Body of pancreas (tissue), 4 donors: ENCODE measurements at regions not wholly inside any gene's neighbourhood (a gene's known extent, or its start where the extent isn't known, plus 50 kb on each side); places are given as distances from the start of the nearest gene placed in this dataset.
A peak's percentile ranks its signal among the peaks of the same experiment; 100 is the strongest.

ENCODE experiments used
- ATAC-seq: fragments of 150-250 bp; one replicate; pipeline ENCODE4 v1.9.1; 2016
- DNase-seq, 4 donors: peaks; one replicate each; pipeline ENCODE4 v3.0.0-alpha.2; 2019
- H3K27ac ChIP-seq, 4 donors: fragments of 200-600 bp; sonication (generic); 1 replicate in 3 of 4; 2 replicates in 1 of 4; pipeline versions ENCODE4 v1.5.1 to v1.6.1; 2016 to 2019; ENCODE audit warnings: mild to moderate bottlenecking in 1 of 4, mixed read lengths in 1 of 4, moderate library complexity in 1 of 4
- H3K27me3 ChIP-seq, 2 donors: fragments of 200-600 bp; sonication (generic); one replicate each; pipeline ENCODE4 v1.6.0; 2016; ENCODE audit warnings: mild to moderate bottlenecking in 1 of 2
- H3K36me3 ChIP-seq, 2 donors: fragments of 200-600 bp; sonication (generic); replicated peaks in 1 of 2; 2 replicates each; pipeline ENCODE4 v1.5.1; 2016; ENCODE audit warnings: low read depth in 2 of 2; ENCODE audit not compliant: insufficient read depth in 1 of 2
- H3K4me1 ChIP-seq: fragments of 200-600 bp; sonication (generic); one replicate; pipeline ENCODE4 v1.6.0; 2016
- H3K4me3 ChIP-seq, 2 donors: fragments of 200-600 bp; sonication (generic); 1 replicate in 1 of 2; 2 replicates in 1 of 2; pipeline ENCODE4 v1.5.1; 2016 to 2019
- H3K9me3 ChIP-seq, 3 donors: fragments of 200-600 bp; sonication (generic); 1 replicate in 2 of 3; 2 replicates in 1 of 3; pipeline ENCODE4 v1.5.1; 2016
- CTCF ChIP-seq, 7 experiments: fragments of 450-650 bp in 4 of 7; fragments of 200-600 bp in 3 of 7; sonication (generic) in 3 of 7; IDR thresholded peaks; one replicate each; pipeline ENCODE4 v1.5.1; 2016 to 2019; ENCODE audit warnings: antibody characterized with exemption in 7 of 7
- POLR2A ChIP-seq, 3 donors: fragments of 450-650 bp; IDR thresholded peaks; one replicate each; pipeline ENCODE4 v1.6.1; 2016; ENCODE audit warnings: antibody characterized with exemption in 3 of 3, mild to moderate bottlenecking in 2 of 3
- WGBS, 2 donors: methylation state at CpG; one replicate each; pipeline ENCODE4 v1.1.5; 2017; 5-methylcytosine and 5-hydroxymethylcytosine counted together
- intact Hi-C: fragments of 100-400 bp; cut with DNase I; formaldehyde crosslinking; loops from one replicate; pipeline ENCODE4 v1.15.1; 2023

- no peak overlapping the region for H3K27ac ChIP-seq
- TF ChIP-seq CTCF (IDR thresholded peaks at IDR 0.05) = no peak
- no peak for TF ChIP-seq POLR2A (IDR thresholded peaks at IDR 0.05)
- intact Hi-C loops = no loop called here
- H3K4me3 ChIP-seq = no peak overlapping the region
- H3K36me3 ChIP-seq = no peaks in the 10 kb centered on the region
- H3K4me1 ChIP-seq = no peaks in the 10 kb centered on the region
- 85 to 94% methylated on average over 2 of the region's 2 CpGs for WGBS, 2 donors
- H3K9me3 ChIP-seq = no peaks in the 10 kb centered on the region
- no peak for DNase-seq
- no peak for ATAC-seq
- H3K27me3 ChIP-seq = no peaks in the 10 kb centered on the region
Observed at GRCh38 chr5:119740225-119740624, 110.9 kb downstream of the FAM170A start.

GRCh38 chr5:119741691-119742090 lies 112.3 kb downstream of the FAM170A start:
- no peak overlapping the region for H3K27ac ChIP-seq
- intact Hi-C loops = no loop called here
- TF ChIP-seq CTCF (IDR thresholded peaks at IDR 0.05) = no peak
- no peak for TF ChIP-seq POLR2A (IDR thresholded peaks at IDR 0.05)
- no peaks in the 10 kb centered on the region for H3K4me1 ChIP-seq
- ATAC-seq = no peak
- no peaks in the 10 kb centered on the region for H3K27me3 ChIP-seq
- H3K4me3 ChIP-seq = no peak overlapping the region
- no peak for DNase-seq
- no peaks in the 10 kb centered on the region for H3K36me3 ChIP-seq
- H3K9me3 ChIP-seq = no peaks in the 10 kb centered on the region

- Histone ChIP-seq H3K4me1 (no peaks in the 10 kb centered on the region), H3K27ac (no peak overlapping the region), H3K9me3 (no peaks in the 10 kb centered on the region), H3K36me3 (no peaks in the 10 kb centered on the region), H3K4me3 (no peak overlapping the region), H3K27me3 (no peaks in the 10 kb centered on the region)
- intact Hi-C loops = no loop called here
- 70 to 77% methylated on average over 4 of the region's 4 CpGs for WGBS, 2 donors
- ATAC-seq (no peak), DNase-seq (no peak)
- TF ChIP-seq POLR2A (IDR thresholded peaks at IDR 0.05) (no peak), CTCF (IDR thresholded peaks at IDR 0.05) (no peak)
Observed at GRCh38 chr5:119742311-119742710, 113.0 kb downstream of the FAM170A start.

- Histone ChIP-seq H3K36me3 (no peaks in the 10 kb centered on the region), H3K27ac (no peak overlapping the region), H3K4me1 (no peaks in the 10 kb centered on the region), H3K9me3 (no peaks in the 10 kb centered on the region), H3K4me3 (no peak overlapping the region), H3K27me3 (no peaks in the 10 kb centered on the region)
- TF ChIP-seq CTCF (IDR thresholded peaks at IDR 0.05) (peak in 6 of 7 experiments; percentile 29 to 83 (median 63)), POLR2A (IDR thresholded peaks at IDR 0.05) (no peak)
- intact Hi-C loops = no loop called here
- WGBS, 2 donors = 23 to 32% methylated on average over 1 of the region's 1 CpG
- DNase-seq (peak; percentile 23 to 52 (median 33)), ATAC-seq (peak; percentile 89)
Observed at GRCh38 chr5:119743927-119744326, 114.6 kb downstream of the FAM170A start.

- 70 to 86% methylated on average over 1 of the region's 1 CpG for WGBS, 2 donors
- TF ChIP-seq CTCF (IDR thresholded peaks at IDR 0.05) (no peak), POLR2A (IDR thresholded peaks at IDR 0.05) (no peak)
- no peak for DNase-seq
Observed at GRCh38 chr5:119745976-119746375, 116.6 kb downstream of the FAM170A start.

More at GRCh38 chr5:119745976-119746375, 116.6 kb downstream of the FAM170A start:
- H3K4me3 ChIP-seq = no peak overlapping the region
- H3K4me1 ChIP-seq = no peaks in the 10 kb centered on the region
- ATAC-seq = no peak
- intact Hi-C loops = no loop called here
- H3K9me3 ChIP-seq = no peaks in the 10 kb centered on the region
- no peaks in the 10 kb centered on the region for H3K36me3 ChIP-seq
- H3K27ac ChIP-seq = no peak overlapping the region
- H3K27me3 ChIP-seq = no peaks in the 10 kb centered on the region
